MCF 10A (cell line): ENCODE measurements at regions not wholly inside any gene's neighbourhood (a gene's known extent, or its start where the extent isn't known, plus 50 kb on each side); places are given as distances from the start of the nearest gene placed in this dataset.

Experiments
- BruUV-seq: library from RNA; stranded (reverse); fragments of 400-500 nt; replicated peaks from 2 replicates; lab custom pipeline; 2021; lab: Mats Ljungman, UMichigan
- CTCF ChIA-PET: fragments of 300-600 bp; sonication (Branson Sonifier 250); formaldehyde crosslinking; extraction: SDS; loops from one replicate; lab custom pipeline; 2021; ENCODE audit warnings: antibody characterized with exemption, inconsistent platforms; lab: Yijun Ruan, JAX
- POLR2A ChIA-PET: fragments of 300-600, 350-650 bp; sonication (Branson Sonifier 250); formaldehyde crosslinking; extraction: SDS; loops from one replicate; lab custom pipeline; 2020; ENCODE audit warnings: antibody characterized with exemption, inconsistent platforms; lab: Yijun Ruan, JAX
- DNase-seq: peaks from one replicate; pipeline ENCODE4 v3.0.0-alpha.2; 2018; ENCODE audit not compliant: unreplicated experiment
- H3K27ac Mint-ChIP-seq: one replicate; pipeline ENCODE4 v1.8.0; 2022; ENCODE audit warnings: mild to moderate bottlenecking, low read depth, mixed read lengths; ENCODE audit not compliant: unreplicated experiment
- H3K27me3 Mint-ChIP-seq: one replicate; pipeline ENCODE4 v1.8.0; 2022; ENCODE audit warnings: mixed read lengths; ENCODE audit not compliant: insufficient read depth, unreplicated experiment
- H3K36me3 Mint-ChIP-seq: one replicate; pipeline ENCODE4 v1.8.0; 2022; ENCODE audit warnings: mild to moderate bottlenecking, moderate library complexity, mixed read lengths; ENCODE audit not compliant: insufficient read depth, unreplicated experiment
- H3K4me1 Mint-ChIP-seq: one replicate; pipeline ENCODE4 v1.8.0; 2022; ENCODE audit warnings: mixed read lengths; ENCODE audit not compliant: insufficient read depth, unreplicated experiment
- H3K4me3 Mint-ChIP-seq: one replicate; pipeline ENCODE4 v1.8.0; 2022; ENCODE audit warnings: mild to moderate bottlenecking, moderate library complexity, mixed read lengths; ENCODE audit not compliant: unreplicated experiment
- H3K9me3 Mint-ChIP-seq: one replicate; pipeline ENCODE4 v1.8.0; 2022; ENCODE audit warnings: mixed read lengths; ENCODE audit not compliant: unreplicated experiment
- CTCF ChIP-seq: fragments of 200-600 bp; IDR thresholded peaks from one replicate; pipeline ENCODE4 v1.8.0; 2022; ENCODE audit warnings: antibody characterized with exemption, mild to moderate bottlenecking; ENCODE audit not compliant: unreplicated experiment
- intact Hi-C: fragments of 100-400 bp; cut with micrococcal nuclease; formaldehyde crosslinking; loops from 2 replicates; pipeline ENCODE4 v1.14.1; 2022

GRCh38 chr1:36607263-36607651 lies 124.5 kb upstream of the CSF3R start:
- no peaks in the 10 kb centered on the region for H3K4me1 Mint-ChIP-seq
- no peaks in the 10 kb centered on the region for H3K9me3 Mint-ChIP-seq
- no peak overlapping the region for H3K27ac Mint-ChIP-seq
- ChIA-PET POLR2A (no interaction called here), CTCF (interaction anchor here (0.9 to 1.6 kb wide), 3 partner anchors 10 to 31 kb away, joined by 3 to 7 read pairs (median 5); no protein-coding TSS in a partner anchor)
- H3K27me3 Mint-ChIP-seq, result peaks cover 15% of the 10 kb centered on the region
- no TSS peak for BruUV-seq
- no peaks in the 10 kb centered on the region for H3K36me3 Mint-ChIP-seq
- DNase-seq, result no peak
- intact Hi-C loops, result no loop called here
- no peak overlapping the region for H3K4me3 Mint-ChIP-seq
- TF ChIP-seq CTCF, result no peak

- intact Hi-C loops, result no loop called here
- no TSS peak for BruUV-seq
- CTCF ChIA-PET, result interaction anchor here (0.9 to 1.6 kb wide), 3 partner anchors 11 to 30 kb away, joined by 3 to 7 read pairs (median 5); no protein-coding TSS in a partner anchor
These were observed 124.0 kb upstream of the CSF3R start for GRCh38 chr1:36606641-36607262.

GRCh38 chr1:36605942-36606640 lies 123.4 kb upstream of the CSF3R start:
- H3K27ac Mint-ChIP-seq, result no peak overlapping the region
- no peaks in the 10 kb centered on the region for H3K4me1 Mint-ChIP-seq
- intact Hi-C loops, result no loop called here
- H3K27me3 Mint-ChIP-seq, result peaks cover 27% of the 10 kb centered on the region
- H3K4me3 Mint-ChIP-seq, result no peak overlapping the region
- H3K9me3 Mint-ChIP-seq, result no peaks in the 10 kb centered on the region
- DNase-seq, result no peak
- no peak for TF ChIP-seq CTCF
- POLR2A ChIA-PET, result no interaction called here
- no peaks in the 10 kb centered on the region for H3K36me3 Mint-ChIP-seq
- BruUV-seq, result no TSS peak
- CTCF ChIA-PET, result interaction anchor here (0.5 kb wide), 1 partner anchor 34 kb away, joined by 4 read pairs; no protein-coding TSS in a partner anchor

More at GRCh38 chr1:36606641-36607262, 124.0 kb upstream of the CSF3R start:
- no peak for TF ChIP-seq CTCF
- POLR2A ChIA-PET, result no interaction called here
- peaks cover 20% of the 10 kb centered on the region for H3K27me3 Mint-ChIP-seq
- H3K36me3 Mint-ChIP-seq, result no peaks in the 10 kb centered on the region
- no peak overlapping the region for H3K4me3 Mint-ChIP-seq
- no peak overlapping the region for H3K27ac Mint-ChIP-seq
- no peaks in the 10 kb centered on the region for H3K9me3 Mint-ChIP-seq
- no peaks in the 10 kb centered on the region for H3K4me1 Mint-ChIP-seq
- no peak for DNase-seq

GRCh38 chr1:36603461-36603860 lies 120.7 kb upstream of the CSF3R start:
- peaks cover 41% of the 10 kb centered on the region for H3K27me3 Mint-ChIP-seq
- CTCF ChIA-PET, result interaction anchor here (0.6 kb wide), 1 partner anchor 801 kb away, joined by 3 read pairs; no protein-coding TSS in a partner anchor
- no peaks in the 10 kb centered on the region for H3K36me3 Mint-ChIP-seq
- H3K4me3 Mint-ChIP-seq, result no peak overlapping the region
- BruUV-seq, result no TSS peak
- DNase-seq, result peak; percentile 9
- POLR2A ChIA-PET, result no interaction called here
- TF ChIP-seq CTCF, result no peak
- no peak overlapping the region for H3K27ac Mint-ChIP-seq
- no peaks in the 10 kb centered on the region for H3K4me1 Mint-ChIP-seq
- H3K9me3 Mint-ChIP-seq, result no peaks in the 10 kb centered on the region
- intact Hi-C loops, result no loop called here
